ENCODE measurements at regions not wholly inside any gene's neighbourhood (a gene's known extent, or its start where the extent isn't known, plus 50 kb on each side); places are given as distances from the start of the nearest gene placed in this dataset.

- H3K27ac Mint-ChIP-seq (ENCODE audit: unreplicated experiment), result no peak overlapping the region
- peaks cover 9% of the 10 kb centered on the region for H3K4me1 Mint-ChIP-seq (ENCODE audit: low read depth)
- no peak overlapping the region for H3K4me3 Mint-ChIP-seq (ENCODE audit: unreplicated experiment)
- H3K36me3 Mint-ChIP-seq (ENCODE audit: low read depth), result peaks cover 1% of the 10 kb centered on the region
- no peak for TF ChIP-seq CTCF (IDR thresholded peaks at IDR 0.05)
- peaks cover 4% of the 10 kb centered on the region for H3K27me3 Mint-ChIP-seq (ENCODE audit: low read depth)
- no peak for DNase-seq (ENCODE audit: low spot score)
- no peaks in the 10 kb centered on the region for H3K9me3 Mint-ChIP-seq (ENCODE audit: low read depth)
Measured at GRCh38 chr1:226788965-226789364, 49.9 kb upstream of the ITPKB start.

Measured in chondrocyte (in vitro differentiated cells).